ENCODE measurements at regions not wholly inside any gene's neighbourhood (a gene's known extent, or its start where the extent isn't known, plus 50 kb on each side); places are given as distances from the start of the nearest gene placed in this dataset.

DNA sequence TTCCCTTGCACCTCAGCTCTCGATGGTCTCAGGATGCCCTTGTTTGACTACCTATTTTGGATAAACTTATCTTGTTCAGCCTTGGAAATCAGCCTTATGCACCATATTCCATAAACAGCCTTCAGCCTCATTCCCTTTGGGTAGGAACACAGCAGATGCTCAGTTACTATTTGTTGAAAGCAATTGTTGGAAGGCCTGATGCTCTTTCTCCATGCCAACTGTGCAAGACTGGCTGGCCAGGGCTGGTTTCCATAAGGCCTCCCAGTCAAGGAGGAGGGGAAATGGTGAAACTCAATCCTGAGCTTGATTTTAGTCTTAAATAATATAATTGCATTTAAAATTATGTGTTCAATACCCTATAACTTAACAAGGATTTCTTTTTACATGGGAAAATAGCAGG, 121.1 kb upstream of the DEPDC1 start:
- no peak overlapping the region for H3K4me3 ChIP-seq (ENCODE audit: low read depth, low read length)
- DNase-seq (ENCODE audit: low read depth), result no peak
- TF ChIP-seq, protein P1, sequence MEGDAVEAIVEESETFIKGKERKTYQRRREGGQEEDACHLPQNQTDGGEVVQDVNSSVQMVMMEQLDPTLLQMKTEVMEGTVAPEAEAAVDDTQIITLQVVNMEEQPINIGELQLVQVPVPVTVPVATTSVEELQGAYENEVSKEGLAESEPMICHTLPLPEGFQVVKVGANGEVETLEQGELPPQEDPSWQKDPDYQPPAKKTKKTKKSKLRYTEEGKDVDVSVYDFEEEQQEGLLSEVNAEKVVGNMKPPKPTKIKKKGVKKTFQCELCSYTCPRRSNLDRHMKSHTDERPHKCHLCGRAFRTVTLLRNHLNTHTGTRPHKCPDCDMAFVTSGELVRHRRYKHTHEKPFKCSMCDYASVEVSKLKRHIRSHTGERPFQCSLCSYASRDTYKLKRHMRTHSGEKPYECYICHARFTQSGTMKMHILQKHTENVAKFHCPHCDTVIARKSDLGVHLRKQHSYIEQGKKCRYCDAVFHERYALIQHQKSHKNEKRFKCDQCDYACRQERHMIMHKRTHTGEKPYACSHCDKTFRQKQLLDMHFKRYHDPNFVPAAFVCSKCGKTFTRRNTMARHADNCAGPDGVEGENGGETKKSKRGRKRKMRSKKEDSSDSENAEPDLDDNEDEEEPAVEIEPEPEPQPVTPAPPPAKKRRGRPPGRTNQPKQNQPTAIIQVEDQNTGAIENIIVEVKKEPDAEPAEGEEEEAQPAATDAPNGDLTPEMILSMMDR (conservative IDR thresholded peaks at IDR 0.05; ENCODE audit: low read depth, low read length), result no peak

DNA sequence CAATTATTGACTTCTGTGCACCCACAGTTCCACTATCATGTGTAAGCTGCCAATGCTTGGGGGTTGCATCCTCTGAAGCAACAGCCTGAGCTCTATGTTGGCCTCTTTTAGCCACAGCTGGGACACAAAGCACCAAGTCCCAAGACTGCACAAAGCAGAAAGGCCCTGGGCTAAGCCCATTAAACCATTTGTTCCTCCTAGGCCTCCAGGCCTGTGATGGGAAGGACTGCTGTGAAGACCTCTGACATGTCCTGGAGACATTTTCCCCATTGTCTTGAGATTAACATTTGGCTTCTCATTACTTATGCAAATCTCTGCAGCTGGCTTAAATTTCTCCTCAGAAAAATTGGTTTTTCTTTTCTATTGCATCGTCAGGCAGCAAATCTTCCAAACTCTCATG, 123.7 kb upstream of the DEPDC1 start:
- no peak overlapping the region for H3K4me3 ChIP-seq (ENCODE audit: low read depth, low read length)
- no peak for DNase-seq (ENCODE audit: low read depth)
- TF ChIP-seq, protein P1 (conservative IDR thresholded peaks at IDR 0.05; ENCODE audit: low read depth, low read length), result no peak

DNA sequence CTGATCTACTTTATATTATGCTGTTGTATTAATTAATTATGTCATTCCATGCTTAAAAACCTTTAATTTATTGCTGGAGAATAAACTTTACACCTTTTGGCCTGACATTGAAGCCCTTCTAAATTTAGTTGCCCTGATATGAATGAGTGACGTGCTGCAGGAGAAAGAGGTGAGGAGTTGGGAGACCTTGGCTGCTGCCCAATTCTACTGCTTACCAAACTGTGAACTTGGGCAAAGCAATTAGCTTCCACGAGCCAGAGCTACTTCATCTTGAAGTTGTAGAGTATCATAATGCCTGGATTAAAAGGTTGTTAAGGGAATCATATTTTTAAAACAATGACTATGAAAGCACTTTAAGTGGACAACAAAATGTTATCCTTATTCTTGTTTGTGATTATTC, 126.8 kb upstream of the DEPDC1 start:
- DNase-seq (ENCODE audit: low read depth), result peak; percentile 12
- H3K4me3 ChIP-seq (ENCODE audit: low read depth, low read length), result no peak overlapping the region
- TF ChIP-seq, protein P1 (conservative IDR thresholded peaks at IDR 0.05; ENCODE audit: low read depth, low read length), result no peak

DNA sequence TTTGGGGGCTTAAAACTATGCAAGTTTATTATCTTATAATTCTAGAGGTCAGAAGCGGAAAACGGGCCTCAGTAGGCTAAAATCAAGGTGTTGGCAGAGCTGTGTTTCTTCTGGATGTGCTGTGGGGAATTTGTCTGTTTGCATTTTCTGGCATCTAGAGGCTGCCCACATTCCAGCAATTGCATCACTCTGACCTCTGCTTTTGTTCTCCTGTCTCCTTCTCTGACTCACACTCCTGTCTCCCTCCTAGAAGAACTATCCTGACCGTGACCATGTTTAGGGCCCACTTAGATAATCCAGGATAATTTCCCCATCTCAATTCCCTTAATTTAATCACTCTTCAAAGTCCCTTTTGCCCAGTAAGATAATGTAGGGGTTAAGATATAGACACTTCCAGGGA, 127.4 kb upstream of the DEPDC1 start:
- H3K4me3 ChIP-seq (ENCODE audit: low read depth, low read length), result no peak overlapping the region
- peak; percentile 63 for DNase-seq (ENCODE audit: low read depth)
- TF ChIP-seq, protein P1 (conservative IDR thresholded peaks at IDR 0.05; ENCODE audit: low read depth, low read length), result no peak

DNA sequence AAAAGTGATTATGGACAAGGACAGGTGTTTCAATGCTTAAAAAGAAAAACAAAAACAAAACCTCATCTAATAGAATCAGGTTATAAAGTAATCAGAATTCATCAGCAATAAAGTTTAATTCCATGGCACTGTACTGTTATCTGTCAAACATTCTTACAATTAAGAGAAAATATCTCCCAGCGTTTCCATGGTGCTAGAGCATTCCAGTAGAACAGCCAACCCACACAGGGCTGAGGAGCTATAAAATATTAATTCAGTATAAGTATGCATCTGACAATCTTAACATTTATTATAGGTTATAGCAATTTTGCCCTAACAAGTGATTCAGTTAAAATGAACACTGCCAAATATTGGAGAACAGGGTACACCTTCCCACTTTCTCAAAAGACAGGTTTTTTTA, 128.7 kb upstream of the DEPDC1 start:
- H3K4me3 ChIP-seq (ENCODE audit: low read depth, low read length), result no peak overlapping the region
- no peak for DNase-seq (ENCODE audit: low read depth)
- TF ChIP-seq, protein P1 (conservative IDR thresholded peaks at IDR 0.05; ENCODE audit: low read depth, low read length), result no peak

DNA sequence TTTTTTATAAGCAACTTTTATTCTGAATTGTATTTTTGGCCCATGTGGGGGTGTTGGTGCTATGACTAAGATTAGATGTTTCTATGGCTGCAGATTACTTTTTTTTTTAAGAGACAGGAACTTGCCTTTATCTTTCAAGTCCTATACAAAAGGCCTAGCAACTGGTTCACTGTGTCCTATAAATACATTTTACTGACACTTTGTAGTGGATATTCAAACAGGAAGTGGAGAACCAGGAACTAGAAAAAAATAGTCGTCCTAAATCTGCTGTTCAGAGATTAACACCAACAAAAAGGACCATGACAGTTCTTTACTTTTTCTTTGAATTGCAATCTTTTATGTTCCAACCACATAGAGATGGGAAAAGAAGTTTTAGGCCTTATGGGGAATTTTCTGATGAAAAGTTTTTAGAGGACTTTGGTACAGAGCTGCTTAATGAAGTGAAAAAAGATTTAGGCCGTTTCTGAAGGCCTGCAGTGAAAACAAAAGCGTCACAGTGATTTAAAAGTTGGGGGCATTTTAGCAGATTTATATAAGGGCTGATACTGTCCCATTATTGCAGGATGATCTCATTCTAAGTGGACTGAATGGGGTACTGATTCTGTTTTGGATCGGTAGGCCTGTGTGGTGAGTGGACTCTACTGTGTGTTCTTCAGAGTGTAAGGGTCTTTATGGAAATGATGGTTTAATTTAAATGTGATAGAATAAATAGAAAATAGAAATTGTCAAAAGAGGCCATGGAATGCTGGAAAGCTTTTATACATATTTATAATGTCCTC, 136.4 kb upstream of the DEPDC1 start:
- TF ChIP-seq, protein P1 (conservative IDR thresholded peaks at IDR 0.05; ENCODE audit: low read depth, low read length), result no peak
- H3K4me3 ChIP-seq (ENCODE audit: low read depth, low read length), result no peak overlapping the region
- no peak for DNase-seq (ENCODE audit: low read depth)

DNA sequence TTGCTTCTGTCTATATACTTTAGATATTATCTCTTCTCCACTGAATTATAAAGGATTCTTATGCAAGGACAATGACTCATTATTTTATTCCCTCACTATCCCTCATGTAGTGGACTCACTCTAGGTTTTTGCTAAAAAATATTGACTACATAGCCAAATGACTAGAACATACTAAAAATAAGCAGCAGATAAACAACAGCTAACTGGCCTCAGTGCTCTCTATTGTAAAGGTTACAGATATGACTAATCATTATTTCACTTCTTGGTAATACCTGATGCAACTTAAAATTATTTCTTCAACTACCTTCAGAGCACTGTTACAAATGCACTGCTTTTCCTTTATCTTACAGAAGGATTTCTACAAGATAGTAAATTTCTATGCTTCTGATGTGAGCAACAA, 147.6 kb upstream of the DEPDC1 start:
- no peak overlapping the region for H3K4me3 ChIP-seq (ENCODE audit: low read depth, low read length)
- no peak for DNase-seq (ENCODE audit: low read depth)
- TF ChIP-seq, protein P1 (conservative IDR thresholded peaks at IDR 0.05; ENCODE audit: low read depth, low read length), result no peak
